ENCODE measurements at regions not wholly inside any gene's neighbourhood (a gene's known extent, or its start where the extent isn't known, plus 50 kb on each side); places are given as distances from the start of the nearest gene placed in this dataset.
A peak's percentile ranks its signal among the peaks of the same experiment; 100 is the strongest.

DNA sequence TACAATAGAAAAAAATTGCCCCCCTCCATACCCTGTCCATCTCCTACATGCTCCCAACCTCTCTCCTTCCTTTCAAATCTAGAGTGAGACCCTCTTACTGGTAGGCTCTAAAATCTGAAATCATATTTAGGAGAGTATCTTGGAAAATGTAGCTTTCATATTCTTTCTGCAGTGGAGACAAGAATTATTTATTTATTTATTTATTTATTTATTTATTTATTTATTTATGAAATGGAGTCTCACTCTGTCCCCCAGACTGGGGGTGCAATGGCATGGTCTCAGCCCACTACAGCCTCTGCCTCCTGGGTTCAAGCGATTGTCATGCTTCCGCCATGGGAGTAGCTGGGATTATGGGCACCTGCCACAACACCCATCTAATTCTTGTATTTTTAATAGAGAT, 174.1 kb upstream of the MYO16 start:
- no peak overlapping the region for H3K27ac ChIP-seq (ENCODE audit: low read depth)
- 100% methylated on average over 2 of the region's 2 CpGs for WGBS
- no peaks in the 10 kb centered on the region for H3K4me1 ChIP-seq (ENCODE audit: insufficient read depth)
- DNase-seq (ENCODE audit: extremely low spot score), result no peak
- no peak overlapping the region for H3K4me3 ChIP-seq (ENCODE audit: low read depth, low read length)
- no peaks in the 10 kb centered on the region for H3K36me3 ChIP-seq (ENCODE audit: insufficient read depth)

DNA sequence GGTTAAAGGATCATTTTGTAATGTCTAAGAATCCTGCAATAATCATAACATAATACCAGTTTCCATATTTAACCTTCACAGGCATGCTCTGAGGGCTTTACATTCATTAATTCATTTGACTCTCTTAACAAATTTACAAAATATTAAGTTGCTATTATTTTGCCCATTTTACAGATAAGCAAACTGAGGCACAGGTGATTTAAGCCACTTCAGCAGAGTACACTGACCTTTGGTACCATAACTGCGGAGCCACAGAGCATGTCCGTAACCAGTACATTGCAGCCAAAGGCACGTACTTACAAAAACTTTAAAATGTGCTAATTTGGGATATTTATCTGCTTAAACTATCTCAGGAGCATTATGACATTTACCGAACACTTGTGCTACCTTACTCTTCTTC, 169.4 kb upstream of the MYO16 start:
- DNase-seq (ENCODE audit: extremely low spot score), result no peak
- WGBS, result 91% methylated on average over 4 of the region's 4 CpGs
- no peak overlapping the region for H3K4me3 ChIP-seq (ENCODE audit: low read depth, low read length)
- no peak overlapping the region for H3K27ac ChIP-seq (ENCODE audit: low read depth)
- H3K4me1 ChIP-seq (ENCODE audit: insufficient read depth), result no peaks in the 10 kb centered on the region
- H3K36me3 ChIP-seq (ENCODE audit: insufficient read depth), result no peaks in the 10 kb centered on the region

DNA sequence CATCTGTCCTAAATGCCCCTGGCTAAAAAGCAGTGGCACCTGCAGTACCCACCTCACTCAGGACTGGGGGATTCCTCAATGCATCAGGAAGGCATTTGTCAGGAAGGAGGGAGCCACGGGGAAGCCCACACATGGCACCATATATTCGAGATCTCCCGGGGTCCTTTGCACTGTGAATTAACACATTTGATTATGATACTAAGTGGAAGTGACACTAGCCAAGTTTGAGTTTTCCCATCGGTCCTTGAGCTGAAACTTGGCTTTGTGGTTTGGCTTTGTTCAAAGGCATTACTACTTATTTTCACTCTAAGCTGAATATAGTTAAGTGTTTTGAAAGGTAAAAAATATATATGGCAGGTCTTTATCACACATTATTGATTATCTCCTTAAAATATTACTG, 168.7 kb upstream of the MYO16 start:
- Histone ChIP-seq H3K27ac (ENCODE audit: low read depth) (no peak overlapping the region), H3K4me3 (ENCODE audit: low read depth, low read length) (no peak overlapping the region), H3K36me3 (ENCODE audit: insufficient read depth) (no peaks in the 10 kb centered on the region), H3K4me1 (ENCODE audit: insufficient read depth) (no peaks in the 10 kb centered on the region)
- no peak for DNase-seq (ENCODE audit: extremely low spot score)
- WGBS, result 72% methylated on average over 4 of the region's 4 CpGs

DNA sequence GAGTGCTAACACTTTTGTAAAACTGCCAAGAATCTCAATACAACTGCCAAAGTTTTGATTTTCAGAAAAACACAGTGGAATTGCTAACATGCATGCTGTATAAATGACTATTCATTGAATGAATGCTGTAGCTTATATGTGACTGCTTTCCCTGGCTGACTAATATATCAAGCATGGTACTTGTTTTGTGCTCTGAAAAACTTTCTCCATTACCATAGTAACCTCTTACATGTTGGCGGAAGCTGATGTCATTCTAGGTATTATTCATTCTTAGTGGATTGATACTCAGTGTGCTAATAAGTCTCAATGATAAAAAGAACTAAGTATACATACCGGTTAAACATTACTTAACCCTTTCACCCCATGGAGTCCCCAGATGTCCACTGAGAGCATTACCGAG, 166.1 kb upstream of the MYO16 start:
- no peak for DNase-seq (ENCODE audit: extremely low spot score)
- H3K36me3 ChIP-seq (ENCODE audit: insufficient read depth), result no peaks in the 10 kb centered on the region
- no peak overlapping the region for H3K27ac ChIP-seq (ENCODE audit: low read depth)
- no peaks in the 10 kb centered on the region for H3K4me1 ChIP-seq (ENCODE audit: insufficient read depth)
- no peak overlapping the region for H3K4me3 ChIP-seq (ENCODE audit: low read depth, low read length)
- 65% methylated on average over 3 of the region's 3 CpGs for WGBS

DNA sequence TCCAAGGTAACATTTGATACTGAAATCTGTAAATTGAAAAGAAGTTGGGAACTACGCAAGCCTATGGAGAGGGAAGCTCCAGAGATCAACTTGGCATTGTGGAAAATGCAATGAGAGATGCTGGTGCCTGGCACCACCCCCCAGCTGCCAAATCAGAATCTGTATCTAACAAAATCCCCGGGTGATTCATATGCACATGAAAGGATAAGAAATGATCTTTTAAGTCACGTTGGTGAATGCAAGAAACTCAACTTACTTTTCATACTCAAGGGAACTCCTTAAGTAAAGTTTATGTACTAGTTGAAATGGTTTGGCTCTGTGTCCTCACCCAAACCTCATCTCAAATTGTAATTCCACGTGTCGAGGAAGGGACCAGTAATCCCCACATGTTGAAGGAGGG, 158.5 kb upstream of the MYO16 start:
- H3K4me1 ChIP-seq (ENCODE audit: insufficient read depth), result no peaks in the 10 kb centered on the region
- no peaks in the 10 kb centered on the region for H3K36me3 ChIP-seq (ENCODE audit: insufficient read depth)
- no peak overlapping the region for H3K27ac ChIP-seq (ENCODE audit: low read depth)
- no peak for DNase-seq (ENCODE audit: extremely low spot score)
- H3K4me3 ChIP-seq (ENCODE audit: low read depth, low read length), result no peak overlapping the region
- WGBS, result 75% methylated on average over 5 of the region's 5 CpGs

DNA sequence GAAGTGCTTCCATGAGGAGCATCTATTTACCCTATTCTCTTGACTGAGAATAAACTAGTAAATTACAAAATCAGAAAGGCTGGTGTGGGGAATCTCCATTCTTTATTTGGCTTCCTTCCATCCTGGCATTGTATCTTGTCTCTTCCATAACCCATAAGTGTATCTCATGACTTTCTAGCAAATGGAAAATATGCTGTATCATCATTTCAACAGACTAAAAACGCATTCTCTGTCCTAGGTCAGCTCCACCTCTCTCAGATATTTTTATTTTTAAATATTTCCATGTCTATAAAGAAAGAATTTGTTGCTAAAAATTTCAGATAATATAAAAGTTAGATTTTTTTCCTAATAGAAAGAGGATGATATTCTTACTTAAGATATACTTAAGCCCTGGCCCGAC, 154.2 kb upstream of the MYO16 start:
- H3K4me1 ChIP-seq (ENCODE audit: insufficient read depth), result no peaks in the 10 kb centered on the region
- H3K27ac ChIP-seq (ENCODE audit: low read depth), result no peak overlapping the region
- no peaks in the 10 kb centered on the region for H3K36me3 ChIP-seq (ENCODE audit: insufficient read depth)
- 83% methylated on average over 2 of the region's 2 CpGs for WGBS
- DNase-seq (ENCODE audit: extremely low spot score), result no peak
- no peak overlapping the region for H3K4me3 ChIP-seq (ENCODE audit: low read depth, low read length)

DNA sequence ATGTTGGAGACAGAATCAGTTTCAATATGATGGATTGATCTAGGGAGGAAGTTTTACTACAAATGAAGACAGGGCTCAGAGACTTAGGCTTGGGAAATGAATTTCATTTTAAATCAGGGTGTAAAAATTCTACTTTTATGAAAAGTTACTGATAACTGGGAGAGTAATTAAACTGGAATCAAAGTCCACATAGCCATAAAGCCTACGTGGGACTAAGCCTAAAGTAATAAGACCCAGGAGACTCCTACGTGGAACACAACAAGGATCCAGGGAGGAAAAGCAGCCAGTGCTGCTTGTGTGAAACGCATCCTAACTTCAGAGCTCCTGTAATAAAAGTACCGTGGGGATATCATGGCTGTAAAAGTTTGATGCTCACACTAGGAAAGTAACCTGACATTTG, 152.0 kb upstream of the MYO16 start:
- WGBS, result 20% methylated on average over 4 of the region's 4 CpGs
- no peak overlapping the region for H3K27ac ChIP-seq (ENCODE audit: low read depth)
- no peak overlapping the region for H3K4me3 ChIP-seq (ENCODE audit: low read depth, low read length)
- no peaks in the 10 kb centered on the region for H3K36me3 ChIP-seq (ENCODE audit: insufficient read depth)
- DNase-seq (ENCODE audit: extremely low spot score), result no peak
- no peaks in the 10 kb centered on the region for H3K4me1 ChIP-seq (ENCODE audit: insufficient read depth)

DNA sequence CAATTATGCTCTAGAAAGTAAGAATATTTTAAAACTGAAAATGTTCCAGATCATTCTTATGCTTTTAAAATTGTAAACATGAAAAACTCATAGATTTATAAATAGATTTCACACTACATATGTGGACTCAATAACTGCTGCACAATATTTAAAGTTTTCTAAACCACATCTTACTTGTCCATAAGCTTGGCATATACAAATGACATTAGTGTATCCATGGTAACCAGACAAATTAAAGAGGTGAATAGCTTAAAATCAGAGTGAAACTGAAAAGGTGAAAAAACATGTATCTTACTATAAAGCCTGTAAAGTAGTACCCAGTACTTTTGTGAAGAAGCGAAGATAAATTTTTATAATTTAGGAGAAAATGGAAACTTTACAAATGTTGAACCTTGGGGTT, 151.2 kb upstream of the MYO16 start:
- Histone ChIP-seq H3K27ac (ENCODE audit: low read depth) (no peak overlapping the region), H3K4me1 (ENCODE audit: insufficient read depth) (no peaks in the 10 kb centered on the region), H3K36me3 (ENCODE audit: insufficient read depth) (no peaks in the 10 kb centered on the region), H3K4me3 (ENCODE audit: low read depth, low read length) (no peak overlapping the region)
- 96% methylated on average over 1 of the region's 1 CpG for WGBS
- no peak for DNase-seq (ENCODE audit: extremely low spot score)

DNA sequence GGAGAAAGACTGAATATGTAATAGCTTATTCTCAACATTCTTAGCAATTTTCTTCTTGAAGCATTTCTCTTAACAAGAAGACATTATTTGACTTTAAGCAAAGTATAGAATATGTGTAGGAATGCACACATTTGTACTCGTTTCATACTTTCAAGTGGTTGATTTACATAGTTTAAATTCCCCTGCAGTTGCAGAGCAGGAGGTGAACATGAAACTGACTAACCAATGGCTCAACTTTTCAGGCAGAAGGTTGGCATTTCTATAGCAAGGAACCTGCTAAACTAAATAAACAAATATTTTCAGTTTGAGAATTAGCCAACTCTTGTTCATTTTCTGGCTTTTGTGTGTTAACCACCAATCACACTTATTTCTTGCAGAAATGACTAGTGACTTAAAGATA, 145.4 kb upstream of the MYO16 start:
- no peak overlapping the region for H3K4me3 ChIP-seq (ENCODE audit: low read depth, low read length)
- no peak overlapping the region for H3K27ac ChIP-seq (ENCODE audit: low read depth)
- WGBS, result 31% methylated on average over 1 of the region's 1 CpG
- no peaks in the 10 kb centered on the region for H3K36me3 ChIP-seq (ENCODE audit: insufficient read depth)
- H3K4me1 ChIP-seq (ENCODE audit: insufficient read depth), result no peaks in the 10 kb centered on the region
- no peak for DNase-seq (ENCODE audit: extremely low spot score)

DNA sequence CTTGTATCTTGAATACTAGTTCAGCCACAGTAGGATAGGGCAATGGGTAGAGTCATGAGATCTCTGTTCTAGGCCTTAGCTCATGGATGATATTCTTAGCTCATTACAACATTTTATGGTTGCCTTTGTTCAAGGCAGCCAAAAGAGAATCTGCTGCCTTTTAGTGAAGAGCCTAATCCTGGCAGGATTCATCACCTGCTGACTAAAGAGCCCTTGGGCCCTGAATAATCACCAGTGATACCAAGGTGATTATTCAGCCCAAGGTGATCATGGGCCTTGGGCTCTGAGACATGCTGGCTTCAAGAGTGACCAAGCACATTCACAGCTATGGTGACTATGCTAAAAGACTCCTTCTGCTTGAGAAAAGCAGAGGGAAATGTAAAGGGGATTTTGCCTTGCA, 143.3 kb upstream of the MYO16 start:
- DNase-seq (ENCODE audit: extremely low spot score), result no peak
- no peak overlapping the region for H3K4me3 ChIP-seq (ENCODE audit: low read depth, low read length)
- no peaks in the 10 kb centered on the region for H3K4me1 ChIP-seq (ENCODE audit: insufficient read depth)
- H3K27ac ChIP-seq (ENCODE audit: low read depth), result no peak overlapping the region
- no peaks in the 10 kb centered on the region for H3K36me3 ChIP-seq (ENCODE audit: insufficient read depth)

DNA sequence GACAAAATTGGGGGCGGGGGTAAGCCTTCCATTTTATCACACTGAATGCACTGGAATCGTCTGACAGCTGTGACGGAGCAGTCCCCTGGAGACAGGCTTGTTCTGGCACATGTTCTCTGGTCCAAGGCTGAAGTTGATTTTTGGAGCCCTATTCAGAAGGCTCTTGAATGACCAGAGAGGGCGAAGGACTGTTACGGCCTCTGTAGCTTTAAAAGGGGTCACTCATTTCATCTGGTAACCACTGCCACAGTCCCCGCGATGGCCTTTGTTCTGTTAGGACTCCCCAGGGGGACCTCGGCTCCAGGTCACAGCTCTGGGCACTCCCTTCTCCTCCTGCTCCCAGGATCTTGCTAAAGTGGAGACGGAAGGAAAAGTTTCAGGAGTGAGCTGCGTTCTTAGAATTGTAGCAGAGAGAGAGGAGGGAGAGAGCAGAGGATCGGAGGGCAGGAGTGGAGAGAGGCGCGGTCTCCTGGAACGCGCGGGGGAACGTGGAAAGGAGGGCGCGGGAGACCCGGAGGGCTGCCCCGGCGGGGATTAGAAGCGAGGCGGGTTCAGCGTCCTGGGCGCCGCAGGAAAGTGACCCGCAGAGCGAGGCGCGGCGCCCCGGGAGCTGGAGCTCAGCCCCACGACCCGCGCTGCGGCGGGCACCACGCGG, 134.3 kb upstream of the MYO16 start:
- Histone ChIP-seq H3K36me3 (ENCODE audit: insufficient read depth) (no peaks in the 10 kb centered on the region), H3K4me1 (ENCODE audit: insufficient read depth) (peaks cover 1% of the 10 kb centered on the region), H3K4me3 (ENCODE audit: low read depth, low read length) (peak overlapping the region; percentile 28), H3K27ac (ENCODE audit: low read depth) (no peak overlapping the region)
- WGBS, result 1% methylated on average over 40 of the region's 40 CpGs
- no peak for DNase-seq (ENCODE audit: extremely low spot score)

DNA sequence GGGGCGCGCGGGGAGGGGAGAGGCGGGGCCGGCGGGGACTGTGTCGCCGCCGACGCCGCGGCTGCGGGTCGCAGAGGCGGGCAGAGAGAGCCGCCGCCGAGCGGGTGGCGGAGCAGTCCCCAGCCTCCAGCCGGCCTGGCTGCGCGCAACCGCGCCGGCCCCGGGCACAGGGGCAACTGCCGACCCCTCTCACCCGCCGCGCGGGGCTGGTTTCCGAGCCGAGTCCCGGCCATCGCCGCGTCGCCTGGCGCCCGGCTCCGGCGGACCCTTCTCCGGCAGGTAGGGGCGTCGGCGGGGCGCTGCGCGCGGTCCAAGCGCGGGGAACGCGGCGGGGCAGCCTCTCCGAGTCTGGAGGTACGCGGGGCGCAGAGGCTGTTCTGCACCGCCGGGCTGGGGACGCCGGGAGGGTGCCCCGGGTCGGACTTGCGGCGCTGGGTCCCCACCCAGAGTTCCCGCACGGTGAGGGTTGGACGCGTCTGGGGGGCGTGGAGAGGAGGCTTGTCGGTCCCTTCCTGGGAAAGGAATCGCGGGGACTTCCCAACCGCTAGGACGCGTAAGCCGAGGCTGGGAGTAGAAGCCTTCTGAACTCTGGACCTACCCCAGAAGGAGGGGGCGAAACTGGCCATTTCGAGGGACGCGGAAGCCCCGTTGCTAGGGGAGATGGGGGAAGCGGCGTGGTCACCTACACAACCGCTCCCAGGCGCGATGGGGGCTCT, 133.6 kb upstream of the MYO16 start:
- peak overlapping the region; percentile 28 for H3K4me3 ChIP-seq (ENCODE audit: low read depth, low read length)
- H3K36me3 ChIP-seq (ENCODE audit: insufficient read depth), result no peaks in the 10 kb centered on the region
- DNase-seq (ENCODE audit: extremely low spot score), result no peak
- under 1% methylated on average over 89 of the region's 90 CpGs for whole genome bisulfite sequencing
- peaks cover 1% of the 10 kb centered on the region for H3K4me1 ChIP-seq (ENCODE audit: insufficient read depth)
- no peak overlapping the region for H3K27ac ChIP-seq (ENCODE audit: low read depth)

DNA sequence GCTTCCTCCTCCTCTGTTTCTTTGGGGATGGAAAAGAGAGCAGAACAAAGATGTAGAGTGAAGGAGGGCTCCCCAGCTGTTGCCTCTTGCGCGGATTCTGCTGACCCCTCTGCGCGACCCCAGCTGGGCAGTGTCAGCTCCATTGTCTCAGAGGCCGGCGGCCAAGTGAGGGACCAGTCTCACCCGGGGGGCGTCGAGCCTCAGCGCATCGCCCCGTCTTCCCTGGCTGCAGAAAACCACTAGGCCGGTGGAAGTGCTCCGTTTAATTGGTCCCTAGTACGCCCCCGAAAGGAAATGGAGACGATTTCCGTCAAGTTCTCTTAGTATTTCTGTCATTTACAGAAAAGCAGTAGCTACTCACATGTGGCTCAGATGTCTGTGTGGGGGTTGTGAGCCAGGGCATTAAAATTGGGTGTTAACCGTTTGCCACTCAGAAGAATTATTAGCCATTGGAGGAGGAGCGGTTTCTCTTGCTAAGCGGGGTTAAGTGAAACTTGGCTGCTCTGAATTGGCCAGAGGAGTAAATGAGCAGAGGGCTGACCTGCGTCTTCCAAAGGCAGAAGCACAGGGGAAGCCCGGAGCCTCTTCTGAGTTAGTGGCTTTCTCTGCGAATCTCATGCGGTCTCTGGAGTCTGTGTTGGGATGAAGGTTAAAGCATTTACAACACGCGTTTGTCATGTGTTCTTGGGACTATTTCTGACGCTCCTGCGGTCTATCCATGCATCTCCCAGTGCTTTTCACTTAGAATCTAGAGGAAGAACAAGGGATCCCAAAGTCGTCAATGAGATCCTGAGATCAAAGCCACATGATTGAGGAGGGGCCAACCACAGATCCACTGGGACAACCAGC, 132.8 kb upstream of the MYO16 start:
- no peaks in the 10 kb centered on the region for H3K36me3 ChIP-seq (ENCODE audit: insufficient read depth)
- no peak overlapping the region for H3K27ac ChIP-seq (ENCODE audit: low read depth)
- peaks cover 1% of the 10 kb centered on the region for H3K4me1 ChIP-seq (ENCODE audit: insufficient read depth)
- peak overlapping the region; percentile 11 for H3K4me3 ChIP-seq (ENCODE audit: low read depth, low read length)
- WGBS, result 6% methylated on average over 30 of the region's 30 CpGs
- DNase-seq (ENCODE audit: extremely low spot score), result no peak

DNA sequence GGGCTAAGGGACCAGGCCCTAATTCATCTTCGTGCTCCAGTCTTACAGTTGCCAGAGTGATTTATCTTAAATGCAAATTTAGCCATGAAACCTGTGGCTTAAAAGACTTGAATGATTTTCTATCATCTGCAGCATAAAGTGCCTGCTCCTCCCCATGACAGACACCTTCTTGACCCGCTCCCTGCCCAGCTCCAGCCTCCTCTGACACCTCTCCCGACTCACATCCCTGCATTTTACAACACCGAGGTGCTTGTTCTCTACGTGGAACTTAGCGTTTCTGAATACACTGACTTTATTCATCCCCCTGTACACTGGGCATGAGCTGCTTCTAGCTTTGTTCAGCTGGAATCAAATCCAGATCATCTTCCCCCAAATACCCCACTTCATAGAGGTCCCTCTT, 128.7 kb upstream of the MYO16 start:
- Histone ChIP-seq H3K4me1 (ENCODE audit: insufficient read depth) (no peaks in the 10 kb centered on the region), H3K36me3 (ENCODE audit: insufficient read depth) (no peaks in the 10 kb centered on the region), H3K27ac (ENCODE audit: low read depth) (no peak overlapping the region), H3K4me3 (ENCODE audit: low read depth, low read length) (no peak overlapping the region)
- WGBS, result 56% methylated on average over 6 of the region's 6 CpGs
- no peak for DNase-seq (ENCODE audit: extremely low spot score)
